ENCODE measurements at regions not wholly inside any gene's neighbourhood (a gene's known extent, or its start where the extent isn't known, plus 50 kb on each side); places are given as distances from the start of the nearest gene placed in this dataset.

- no peak for DNase-seq
Observed at GRCh38 chr1:217196616-217197015, 434.3 kb downstream of the GPATCH2 start.

- no peak for DNase-seq
Observed at GRCh38 chr1:217193151-217193550, 437.7 kb downstream of the GPATCH2 start.

DNA sequence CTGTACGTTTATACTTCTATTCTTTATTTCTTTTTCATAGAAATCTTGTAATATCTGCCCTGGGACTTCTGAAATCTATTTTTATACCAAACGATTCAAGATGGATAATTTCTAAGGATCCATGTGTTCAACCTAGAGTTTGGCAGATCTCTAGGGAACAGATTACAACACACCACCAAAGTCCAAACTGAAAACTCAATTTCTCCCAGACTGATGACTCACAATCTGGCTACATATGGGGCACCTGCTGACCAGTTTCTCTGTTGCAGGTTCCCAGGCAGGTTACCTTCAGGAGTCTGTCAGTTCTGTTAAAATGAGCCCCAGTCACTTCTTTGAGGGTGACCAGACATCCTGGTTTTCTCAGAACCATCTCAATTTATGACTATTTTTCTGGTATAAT, 439.4 kb downstream of the GPATCH2 start:
- DNase-seq, result no peak

DNA sequence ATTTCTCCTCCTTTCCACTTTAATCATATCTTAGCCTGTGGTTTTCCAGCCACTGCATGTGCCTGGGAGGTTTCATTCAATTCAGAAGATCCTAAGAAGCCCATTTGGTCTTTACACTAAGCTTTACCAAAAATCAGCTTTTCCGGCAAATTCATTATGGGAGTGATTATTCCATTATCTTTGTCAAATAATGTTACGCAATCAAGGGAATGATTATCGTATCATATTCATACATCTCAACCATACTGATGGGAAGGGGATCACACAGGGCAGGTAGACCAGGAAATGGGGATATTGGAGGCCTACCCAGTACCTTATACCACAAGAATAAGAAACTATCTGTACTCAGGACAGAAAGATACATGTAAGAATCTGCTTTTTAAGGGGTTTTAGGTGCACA, 440.5 kb downstream of the GPATCH2 start:
- no peak for DNase-seq

- no peak for DNase-seq
Observed at GRCh38 chr1:217189362-217189761, 441.5 kb downstream of the GPATCH2 start.

GRCh38 chr1:217188280-217189237, 442.3 kb downstream of the GPATCH2 start:
- no peak for DNase-seq

GRCh38 chr1:217186664-217187063, 444.2 kb downstream of the GPATCH2 start:
- no peak for DNase-seq

- DNase-seq, result no peak
Observed at GRCh38 chr1:217184854-217185253, 446.0 kb downstream of the GPATCH2 start.

- DNase-seq, result no peak
Observed at GRCh38 chr1:217182992-217183391, 447.9 kb downstream of the GPATCH2 start.

DNA sequence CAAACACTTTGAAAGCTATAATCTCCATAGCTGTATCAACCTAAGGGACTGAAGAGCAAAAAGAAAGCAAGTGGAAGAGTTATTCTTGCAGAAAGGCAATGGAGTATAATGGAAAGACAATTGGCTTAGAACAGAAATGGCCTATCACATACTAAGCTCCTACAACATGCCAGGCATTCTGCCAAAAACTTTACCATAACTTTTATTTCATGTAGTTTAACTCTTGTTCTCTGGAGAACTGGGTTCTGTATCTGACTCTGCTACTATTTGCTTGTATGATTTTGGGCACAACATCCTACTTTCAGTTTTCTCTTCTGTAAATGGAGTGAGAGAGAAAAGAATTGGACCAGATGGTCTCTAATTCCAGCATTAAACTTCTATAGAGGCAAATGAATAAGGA, 449.1 kb downstream of the GPATCH2 start:
- no peak for DNase-seq

DNA sequence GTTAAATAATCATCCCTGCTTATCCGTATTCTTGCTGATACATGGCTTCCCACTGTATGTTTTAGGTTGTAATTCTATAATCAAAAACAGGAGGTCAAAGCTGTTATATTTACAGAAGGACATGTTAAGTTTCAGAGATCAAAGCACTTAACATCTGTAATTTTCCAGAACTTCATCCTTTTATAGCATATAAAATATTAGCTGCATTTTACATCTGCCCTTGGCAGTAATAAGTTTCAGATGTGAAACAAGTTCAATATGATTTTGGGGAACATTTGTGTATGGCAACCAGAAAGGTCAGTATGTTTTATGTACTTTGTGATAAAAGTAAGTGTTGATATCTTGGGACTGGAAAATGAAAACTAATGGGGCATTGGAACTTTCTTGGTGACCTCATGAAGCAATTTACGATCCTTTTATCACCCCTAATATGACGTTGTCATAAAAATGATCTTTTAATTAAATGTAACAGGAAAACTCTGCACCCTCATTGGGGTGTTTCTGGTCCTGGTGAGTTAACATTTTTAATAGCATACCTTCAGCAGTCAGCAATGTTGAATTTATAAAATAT, 449.6 kb downstream of the GPATCH2 start:
- DNase-seq, result no peak

DNA sequence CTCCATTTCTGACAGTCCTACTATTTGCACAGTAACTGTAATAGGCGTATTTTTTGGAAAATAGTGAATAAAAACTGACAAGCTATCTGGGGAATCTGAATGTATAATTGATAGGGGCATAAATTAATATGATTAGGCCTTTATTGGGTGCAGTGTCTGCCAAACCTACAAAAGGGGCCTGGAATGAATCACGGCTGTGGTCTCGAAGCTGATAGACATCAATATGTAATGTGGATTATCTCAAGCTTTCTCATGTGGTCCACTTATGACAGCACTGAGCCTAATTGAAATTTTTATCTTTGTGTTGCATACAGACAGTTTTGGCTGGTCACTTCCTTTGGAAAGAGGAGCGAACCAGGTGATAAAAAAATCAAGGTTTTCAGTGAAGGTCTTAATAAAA, 450.4 kb downstream of the GPATCH2 start:
- DNase-seq, result no peak

DNA sequence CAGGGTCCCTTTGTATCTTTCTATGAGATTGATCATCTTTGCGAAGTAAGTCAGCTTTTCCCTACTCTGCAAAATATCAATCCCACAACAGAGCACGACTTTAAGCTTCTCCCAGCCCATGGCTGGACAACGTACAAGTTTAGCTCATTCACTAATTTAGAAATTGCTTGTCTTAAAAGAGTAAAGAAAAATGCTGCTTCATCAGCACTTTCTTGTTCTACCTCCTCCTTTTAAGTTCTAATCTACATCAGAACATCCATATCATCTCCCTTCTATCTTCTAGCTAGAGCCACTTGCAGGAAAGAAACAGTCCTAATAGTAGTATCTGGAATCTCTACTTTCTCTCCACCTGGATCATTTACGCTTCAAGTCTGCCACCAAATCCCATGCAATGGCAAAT, 441.2 kb upstream of the ESRRG start:
- DNase-seq, result no peak

DNA sequence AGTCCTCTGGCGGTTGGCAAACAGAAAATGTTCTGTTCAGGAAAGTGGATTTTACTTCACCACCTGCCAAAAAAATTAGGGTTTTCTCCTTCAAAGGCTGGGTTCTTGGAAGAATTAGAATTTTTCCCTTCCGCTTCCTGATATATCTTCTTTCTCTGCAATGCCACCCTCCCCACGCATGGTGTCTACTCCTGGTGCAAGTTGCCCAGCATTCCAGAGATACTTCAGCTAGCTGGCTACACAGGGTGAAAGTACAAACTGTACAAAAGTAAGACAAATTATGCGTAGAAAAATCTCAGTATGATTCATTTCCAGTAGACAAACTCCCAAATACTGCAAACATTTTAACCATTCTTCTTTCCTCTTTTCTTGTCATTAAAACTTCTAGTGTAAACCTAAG, 430.1 kb upstream of the ESRRG start:
- no peak for DNase-seq

- no peak for DNase-seq
Observed at GRCh38 chr1:217150366-217150765, 427.1 kb upstream of the ESRRG start.

DNA sequence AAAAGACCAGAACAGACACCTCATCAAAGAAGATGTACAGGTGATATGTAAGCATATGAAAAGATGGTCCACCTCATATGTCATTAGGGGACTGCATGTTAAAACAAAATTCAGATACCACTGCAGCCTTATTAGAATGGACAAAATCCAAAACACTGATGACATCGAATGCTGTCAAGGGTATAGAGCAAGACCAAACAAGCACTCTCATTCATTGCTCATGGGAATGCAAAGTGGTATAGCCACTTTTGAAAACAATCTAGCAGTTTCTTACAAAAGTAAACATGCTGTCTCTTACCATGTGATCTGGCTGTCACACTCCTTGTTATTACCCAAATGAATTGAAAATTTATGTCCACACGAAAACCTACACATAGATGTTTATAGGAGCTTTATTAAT, 426.6 kb upstream of the ESRRG start:
- DNase-seq, result no peak

GRCh38 chr1:217141711-217142110, 418.5 kb upstream of the ESRRG start:
- DNase-seq, result no peak

- DNase-seq, result no peak
Observed at GRCh38 chr1:217140041-217140901, 417.0 kb upstream of the ESRRG start.

- no peak for DNase-seq
Observed at GRCh38 chr1:217139513-217139912, 416.3 kb upstream of the ESRRG start.

GRCh38 chr1:217138799-217139466, 415.7 kb upstream of the ESRRG start:
- no peak for DNase-seq

GRCh38 chr1:217138173-217138765, 415.0 kb upstream of the ESRRG start:
- DNase-seq, result no peak

- DNase-seq, result no peak
Observed at GRCh38 chr1:217137210-217137881, 414.1 kb upstream of the ESRRG start.
